ENCODE measurements at regions not wholly inside any gene's neighbourhood (a gene's known extent, or its start where the extent isn't known, plus 50 kb on each side); places are given as distances from the start of the nearest gene placed in this dataset.

- no peak for DNase-seq (ENCODE audit: low read depth in 2 of 2)
These were observed 158.0 kb upstream of the MMADHC start for GRCh38 chr2:149745396-149746230.

GRCh38 chr2:149744865-149745264 is 157.3 kb upstream of the MMADHC start:
- DNase-seq (ENCODE audit: low read depth in 2 of 2) = no peak

GRCh38 chr2:149743842-149744448 is 156.4 kb upstream of the MMADHC start:
- DNase-seq (ENCODE audit: low read depth in 2 of 2) = peak; percentile 86 to 88

GRCh38 chr2:149741646-149742045 is 154.1 kb upstream of the MMADHC start:
- DNase-seq (ENCODE audit: low read depth in 2 of 2) = peak; percentile 86 to 89

- no peak for DNase-seq (ENCODE audit: low read depth in 2 of 2)
These were observed 152.9 kb upstream of the MMADHC start for GRCh38 chr2:149740490-149740889.

DNA sequence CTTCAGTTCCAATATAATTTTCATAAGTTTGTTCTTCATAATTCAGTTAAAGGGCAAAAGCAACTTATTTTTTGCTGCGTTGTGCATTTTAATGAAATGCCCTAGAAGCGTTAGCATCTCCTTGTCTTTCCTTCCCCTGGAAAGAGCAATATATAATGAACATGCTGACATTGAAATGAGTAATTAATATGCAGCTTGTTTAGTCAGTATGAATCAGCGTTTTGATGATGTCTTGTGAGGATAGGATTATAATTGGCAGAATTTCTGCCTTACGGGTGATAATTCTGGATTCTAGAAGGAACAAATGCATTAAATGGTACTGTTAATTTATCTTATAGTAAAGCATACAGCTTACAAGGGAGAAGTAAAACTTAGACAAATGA is 152.3 kb upstream of the MMADHC start:
- DNase-seq (ENCODE audit: low read depth in 2 of 2) = no peak

- DNase-seq (ENCODE audit: low read depth in 2 of 2) = no peak
These were observed 151.8 kb upstream of the MMADHC start for GRCh38 chr2:149739171-149739882.

DNA sequence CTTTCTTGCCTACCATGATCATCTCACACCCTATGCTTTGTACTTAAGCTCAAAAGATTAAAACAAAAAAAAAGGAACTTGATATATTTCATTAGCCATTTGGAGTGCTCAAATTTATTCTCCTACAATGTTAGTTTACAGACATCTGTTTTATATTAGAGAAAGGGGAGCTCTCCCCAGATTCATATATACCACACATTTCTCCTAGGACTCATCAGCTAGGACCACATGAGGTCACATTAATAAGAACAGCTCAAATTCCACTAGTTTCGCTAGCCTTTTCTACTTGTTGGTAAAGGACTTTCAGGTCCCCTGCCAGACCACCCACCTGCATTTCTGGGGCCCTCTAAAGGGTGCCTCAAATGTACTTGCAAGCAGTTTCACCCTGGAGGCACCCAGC is 151.2 kb upstream of the MMADHC start:
- peak; percentile 54 to 65 for DNase-seq (ENCODE audit: low read depth in 2 of 2)

- no peak for DNase-seq (ENCODE audit: low read depth in 2 of 2)
These were observed 150.3 kb upstream of the MMADHC start for GRCh38 chr2:149737896-149738295.

- DNase-seq (ENCODE audit: low read depth in 2 of 2) = no peak
These were observed 147.8 kb upstream of the MMADHC start for GRCh38 chr2:149735237-149735958.

DNA sequence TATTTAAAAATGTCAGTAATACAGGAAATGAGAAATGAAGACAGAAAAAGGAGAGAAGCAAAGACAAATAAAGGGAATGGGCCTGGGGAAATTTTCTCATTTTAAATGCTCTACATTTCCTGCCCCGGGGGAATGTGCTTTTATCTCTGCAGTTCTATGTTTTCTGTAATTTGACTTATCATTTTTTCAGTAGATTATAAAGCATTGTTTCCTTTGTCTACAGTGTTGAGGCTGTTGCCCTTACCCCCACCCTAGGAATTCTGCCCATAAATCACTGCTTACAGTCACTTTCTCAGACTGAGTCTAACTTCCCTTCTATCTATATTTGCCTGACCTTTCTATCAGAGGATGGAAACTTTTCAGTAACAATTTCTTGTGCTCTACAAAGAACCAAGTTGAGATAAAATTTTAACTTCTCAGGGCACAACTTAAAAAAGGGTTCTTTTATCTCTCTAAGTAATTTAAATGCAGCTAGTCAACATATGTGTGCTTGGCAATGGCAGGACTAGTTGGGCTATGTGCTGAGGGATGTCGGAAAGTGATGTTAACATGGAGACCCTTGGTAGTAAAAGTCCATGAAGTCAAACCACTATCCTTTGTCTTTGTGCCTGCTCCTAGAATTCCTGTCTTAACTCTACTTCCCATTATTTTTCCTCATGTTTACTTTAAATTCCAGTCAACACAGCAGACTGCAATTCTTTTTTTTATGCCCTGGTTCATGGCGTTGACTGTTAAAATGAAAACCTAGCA is 146.5 kb upstream of the MMADHC start:
- DNase-seq (ENCODE audit: low read depth in 2 of 2) = no peak

- no peak for DNase-seq (ENCODE audit: low read depth in 2 of 2)
These were observed 145.2 kb upstream of the MMADHC start for GRCh38 chr2:149732730-149733290.

DNA sequence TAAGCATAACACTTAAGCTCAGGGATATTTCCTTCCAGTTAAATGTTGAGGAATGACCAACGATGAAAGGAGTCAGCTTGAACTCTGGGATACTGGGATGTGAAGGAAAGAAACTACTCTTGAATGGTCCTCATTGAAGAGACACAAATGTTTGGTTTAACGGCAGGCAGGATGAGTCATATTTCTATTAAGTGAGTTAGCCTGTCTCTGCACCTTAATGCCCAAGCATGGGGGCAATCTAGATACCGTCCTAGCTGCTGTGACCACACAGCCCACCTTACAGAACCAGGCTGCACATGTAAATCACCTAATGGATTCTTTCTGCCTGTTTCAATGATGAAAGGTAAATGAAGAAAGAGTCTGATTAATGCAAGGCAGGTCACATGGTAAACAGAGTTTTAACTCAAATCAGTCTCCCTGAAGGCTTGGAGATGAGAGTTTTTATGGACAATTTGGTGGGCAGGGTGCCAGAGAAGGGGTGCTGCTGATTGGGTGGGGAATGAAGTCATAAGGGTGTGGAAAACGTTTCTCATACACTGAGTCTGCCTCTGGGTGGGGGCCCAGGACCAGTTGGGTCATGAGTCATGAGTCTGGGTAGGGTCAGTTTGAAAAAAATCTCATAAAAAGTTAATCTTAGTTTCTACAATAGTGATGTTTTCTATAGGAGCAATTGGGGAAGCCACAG is 144.6 kb upstream of the MMADHC start:
- DNase-seq (ENCODE audit: low read depth in 2 of 2) = no peak

DNA sequence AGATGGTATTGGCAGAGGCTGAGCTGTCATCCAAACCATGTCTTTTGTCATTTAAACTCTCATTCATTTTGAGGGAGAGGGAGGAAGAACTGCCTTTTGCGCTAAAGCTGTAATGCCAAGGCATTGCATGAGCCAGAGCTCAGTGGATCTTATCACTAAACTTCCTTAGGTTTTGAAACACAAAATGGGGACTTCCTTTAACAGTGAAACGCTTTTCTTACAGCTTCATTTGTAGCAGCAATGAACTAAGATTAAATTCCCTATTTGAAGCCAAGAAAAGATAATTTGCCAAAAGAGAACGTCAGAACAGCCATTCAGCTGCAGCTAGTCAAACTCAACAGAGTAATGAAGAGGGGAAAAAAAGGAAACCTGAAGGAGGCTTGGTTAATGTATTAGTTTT is 143.5 kb upstream of the MMADHC start:
- DNase-seq (ENCODE audit: low read depth in 2 of 2) = no peak

GRCh38 chr2:149729586-149729985 is 142.0 kb upstream of the MMADHC start:
- DNase-seq (ENCODE audit: low read depth in 2 of 2) = no peak

DNA sequence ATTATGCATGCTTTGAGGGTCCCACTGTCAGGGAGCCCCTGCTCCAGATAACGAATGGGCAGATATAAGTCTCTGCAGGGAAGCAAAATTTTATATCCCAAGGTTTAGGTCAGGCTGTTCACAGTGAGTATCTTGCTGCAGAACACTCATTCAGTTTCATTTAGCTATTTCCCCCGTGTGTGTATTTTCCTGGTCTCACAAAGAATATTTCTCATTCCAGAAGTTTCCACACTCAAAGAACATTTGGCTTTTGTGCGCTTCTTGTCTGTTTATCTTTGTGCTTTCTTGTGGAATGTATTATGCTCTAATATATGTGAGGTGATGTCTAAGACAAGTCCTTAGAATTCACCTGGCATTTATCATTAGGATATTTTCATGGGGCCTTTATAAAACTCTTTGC is 140.4 kb upstream of the MMADHC start:
- no peak for DNase-seq (ENCODE audit: low read depth in 2 of 2)

GRCh38 chr2:149725234-149725633 is 137.7 kb upstream of the MMADHC start:
- no peak for DNase-seq (ENCODE audit: low read depth in 2 of 2)

DNA sequence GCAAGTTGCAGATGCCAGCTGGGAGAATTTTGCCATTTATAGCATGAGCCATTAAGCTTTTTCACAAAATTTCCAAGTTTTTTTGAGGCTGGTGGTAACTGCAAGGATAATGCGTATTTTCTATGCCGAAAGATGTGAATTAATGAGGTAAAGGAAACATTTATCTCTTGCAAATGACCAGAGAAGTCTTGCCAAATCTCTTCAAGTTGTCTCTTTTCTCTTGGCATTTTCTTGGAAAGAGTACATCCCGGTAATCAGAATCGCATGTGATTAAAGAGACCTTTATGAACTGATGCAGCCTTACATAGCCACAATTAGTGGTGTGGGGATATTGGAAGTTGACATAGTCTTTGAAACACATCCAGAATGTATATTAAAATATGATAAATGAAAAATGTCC is 136.5 kb upstream of the MMADHC start:
- no peak for DNase-seq (ENCODE audit: low read depth in 2 of 2)

GRCh38 chr2:149720615-149721014 is 133.0 kb upstream of the MMADHC start:
- no peak for DNase-seq (ENCODE audit: low read depth in 2 of 2)

- no peak for DNase-seq (ENCODE audit: low read depth in 2 of 2)
These were observed 132.1 kb upstream of the MMADHC start for GRCh38 chr2:149719695-149720094.

DNA sequence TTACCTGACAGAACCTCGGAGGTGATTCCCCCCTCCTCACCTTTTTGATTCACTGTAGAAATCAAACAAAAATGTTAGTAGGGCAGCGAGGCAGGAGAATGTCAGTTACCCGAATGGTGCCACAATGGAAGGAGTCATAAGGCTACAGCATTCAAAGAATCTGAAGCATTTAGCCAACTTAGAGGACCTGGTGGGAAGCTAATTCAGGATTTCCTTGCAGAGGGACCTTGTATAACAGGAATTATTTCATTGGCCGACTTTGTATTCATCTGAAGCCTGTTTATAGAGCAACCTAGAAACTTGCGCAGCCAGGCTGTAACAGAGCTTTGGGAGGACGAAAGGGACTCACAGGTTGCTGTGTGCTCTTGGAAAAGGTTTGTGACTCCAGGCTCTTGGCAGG is 129.1 kb upstream of the MMADHC start:
- no peak for DNase-seq (ENCODE audit: low read depth in 2 of 2)
